ENCODE measurements at regions not wholly inside any gene's neighbourhood (a gene's known extent, or its start where the extent isn't known, plus 50 kb on each side); places are given as distances from the start of the nearest gene placed in this dataset.

DNA sequence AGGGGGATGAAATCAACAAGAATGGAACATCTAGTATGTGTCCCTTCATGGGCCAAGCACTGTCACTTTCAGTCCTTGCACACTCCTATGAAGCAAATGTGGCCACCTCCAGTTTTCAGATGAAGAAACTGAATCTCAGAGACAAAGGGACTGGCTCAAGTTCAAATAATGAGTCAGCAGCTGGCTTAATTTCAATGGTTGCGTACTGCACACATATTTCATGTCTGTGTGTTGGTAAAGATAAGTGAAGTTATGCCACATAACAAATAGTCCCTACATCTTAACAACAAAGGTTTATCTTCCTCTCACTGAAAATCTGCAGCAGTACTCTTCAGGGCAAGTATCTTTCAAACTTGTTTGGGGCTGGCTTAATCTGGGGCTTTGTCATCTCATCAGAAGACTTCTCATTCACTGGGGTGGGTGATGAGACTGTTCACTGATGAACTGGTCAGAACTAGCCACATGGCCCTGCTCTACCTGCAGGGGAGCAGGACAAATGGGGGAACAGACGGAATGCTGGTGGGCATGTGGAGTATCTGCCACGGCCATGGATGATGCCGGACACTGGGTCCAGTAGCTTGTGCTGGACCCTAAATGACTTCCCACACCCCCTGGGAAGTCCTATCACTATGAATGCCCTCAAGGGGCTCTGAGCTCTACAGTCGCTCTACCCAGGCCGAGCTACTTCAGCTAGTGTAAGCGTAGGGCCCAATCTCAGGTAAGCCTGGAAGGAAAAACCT lies 263.2 kb downstream of the CYP26B1 start:
- H3K27ac ChIP-seq: no peak overlapping the region
- H3K4me1 ChIP-seq: peaks cover 4 to 34% (median 10%) of the 10 kb centered on the region in 4 donors
- 71 to 87% (median 85%) methylated on average over 6 to 7 of the region's 7 CpGs for WGBS, 5 donors
- H3K9me3 ChIP-seq: peaks cover 0 to 10% (median 5%) of the 10 kb centered on the region in 4 donors
- intact Hi-C loops (cut with DNase I; ENCODE audit: low total_unique reads): no loop called here
- TF ChIP-seq, protein P1, sequence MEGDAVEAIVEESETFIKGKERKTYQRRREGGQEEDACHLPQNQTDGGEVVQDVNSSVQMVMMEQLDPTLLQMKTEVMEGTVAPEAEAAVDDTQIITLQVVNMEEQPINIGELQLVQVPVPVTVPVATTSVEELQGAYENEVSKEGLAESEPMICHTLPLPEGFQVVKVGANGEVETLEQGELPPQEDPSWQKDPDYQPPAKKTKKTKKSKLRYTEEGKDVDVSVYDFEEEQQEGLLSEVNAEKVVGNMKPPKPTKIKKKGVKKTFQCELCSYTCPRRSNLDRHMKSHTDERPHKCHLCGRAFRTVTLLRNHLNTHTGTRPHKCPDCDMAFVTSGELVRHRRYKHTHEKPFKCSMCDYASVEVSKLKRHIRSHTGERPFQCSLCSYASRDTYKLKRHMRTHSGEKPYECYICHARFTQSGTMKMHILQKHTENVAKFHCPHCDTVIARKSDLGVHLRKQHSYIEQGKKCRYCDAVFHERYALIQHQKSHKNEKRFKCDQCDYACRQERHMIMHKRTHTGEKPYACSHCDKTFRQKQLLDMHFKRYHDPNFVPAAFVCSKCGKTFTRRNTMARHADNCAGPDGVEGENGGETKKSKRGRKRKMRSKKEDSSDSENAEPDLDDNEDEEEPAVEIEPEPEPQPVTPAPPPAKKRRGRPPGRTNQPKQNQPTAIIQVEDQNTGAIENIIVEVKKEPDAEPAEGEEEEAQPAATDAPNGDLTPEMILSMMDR (IDR thresholded peaks at IDR 0.05): no peak
- TF ChIP-seq POLR2A (IDR thresholded peaks at IDR 0.05) (no peak), EP300 (IDR thresholded peaks at IDR 0.05) (no peak), POLR2AphosphoS5 (IDR thresholded peaks at IDR 0.05) (no peak)
- no peak overlapping the region for H3K4me3 ChIP-seq
- no peaks in the 10 kb centered on the region for H3K27me3 ChIP-seq
- H3K36me3 ChIP-seq: no peaks in the 10 kb centered on the region
- DNase-seq: peak in 1 of 2 donors; percentile 16

DNA sequence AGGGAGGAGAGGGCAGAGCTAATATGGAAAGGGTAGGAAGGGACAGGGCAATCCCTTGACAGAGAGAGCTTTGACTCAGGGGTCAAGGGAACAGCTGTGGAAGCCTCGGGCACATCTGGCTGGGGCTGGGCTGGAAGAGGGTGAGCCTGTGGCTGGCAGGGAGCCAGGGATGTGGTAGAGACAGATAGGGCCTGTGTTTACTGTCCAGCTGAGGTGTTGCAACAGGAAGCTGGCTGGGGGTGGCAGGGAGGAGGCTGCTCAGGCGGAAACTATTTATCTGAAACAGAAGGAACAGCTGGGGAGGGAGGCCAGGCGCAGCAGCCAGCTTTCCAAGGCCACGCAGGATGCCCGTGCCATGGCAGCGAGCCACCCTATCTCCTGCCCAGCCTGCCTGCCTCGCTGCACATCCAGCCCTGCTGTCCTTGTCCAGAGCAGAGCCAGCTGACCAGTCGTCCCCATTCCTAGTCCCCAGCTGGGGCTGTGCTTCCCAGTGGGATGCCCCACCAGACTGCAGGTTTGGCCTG lies 264.7 kb downstream of the CYP26B1 start:
- Histone ChIP-seq H3K4me1 (peaks cover 4 to 34% (median 10%) of the 10 kb centered on the region in 4 donors), H3K9me3 (peaks cover 0 to 10% (median 5%) of the 10 kb centered on the region in 4 donors), H3K36me3 (no peaks in the 10 kb centered on the region), H3K27me3 (no peaks in the 10 kb centered on the region), H3K27ac (no peak overlapping the region), H3K4me3 (no peak overlapping the region)
- no peak for TF ChIP-seq POLR2A (IDR thresholded peaks at IDR 0.05)
- TF ChIP-seq POLR2AphosphoS5 (IDR thresholded peaks at IDR 0.05): peak in 2 of 3 donors; percentile 25 to 36
- TF ChIP-seq, protein P1 (IDR thresholded peaks at IDR 0.05): no peak
- no peak for TF ChIP-seq EP300 (IDR thresholded peaks at IDR 0.05)
- intact Hi-C loops (cut with DNase I; ENCODE audit: low total_unique reads): no loop called here
- 13 to 30% (median 21%) methylated on average over 7 to 8 of the region's 8 CpGs for WGBS, 5 donors
- DNase-seq: peak; percentile 46 to 66

DNA sequence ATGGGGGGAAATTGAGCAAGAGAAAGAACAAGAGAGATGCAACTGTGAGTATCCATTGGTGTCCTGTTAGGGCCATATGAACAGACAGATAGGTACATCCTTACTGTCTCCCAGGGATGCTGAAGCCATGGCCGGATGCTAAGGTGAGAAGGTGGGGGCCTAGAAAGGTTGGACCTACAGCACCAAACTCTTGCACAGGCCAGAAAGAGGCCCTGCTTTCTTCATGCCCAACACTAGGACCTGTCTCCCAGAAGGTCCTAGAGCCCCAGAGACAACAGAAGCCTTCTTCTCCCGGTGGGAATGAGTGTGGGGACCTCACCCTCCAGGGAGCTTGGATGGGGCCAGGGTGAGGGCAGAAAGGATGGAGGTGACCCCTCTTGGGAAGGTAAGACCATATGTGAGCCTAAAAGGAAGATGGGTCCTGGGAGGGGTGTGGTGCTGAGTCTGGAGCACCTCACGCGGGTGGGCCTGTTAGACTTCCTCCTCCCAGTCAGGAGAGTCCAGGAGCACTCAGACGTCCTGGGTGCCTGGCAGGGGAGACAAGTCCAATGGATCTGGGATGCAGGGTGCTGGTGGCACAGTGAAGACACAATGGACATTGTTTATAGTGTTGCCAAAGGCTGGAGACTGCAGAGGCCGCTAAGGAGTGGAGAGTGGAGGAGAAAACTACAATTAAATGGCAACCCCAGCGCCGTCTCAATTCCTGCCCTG lies 265.3 kb downstream of the CYP26B1 start:
- Histone ChIP-seq H3K9me3 (peaks cover 0 to 10% (median 5%) of the 10 kb centered on the region in 4 donors), H3K27me3 (no peaks in the 10 kb centered on the region), H3K4me1 (peaks cover 4 to 34% (median 10%) of the 10 kb centered on the region in 4 donors), H3K27ac (no peak overlapping the region), H3K36me3 (no peaks in the 10 kb centered on the region), H3K4me3 (no peak overlapping the region)
- WGBS, 5 donors: 73 to 79% (median 78%) methylated on average over 8 of the region's 8 CpGs
- intact Hi-C loops (cut with DNase I; ENCODE audit: low total_unique reads): no loop called here
- no peak for DNase-seq
- TF ChIP-seq, protein P1 (IDR thresholded peaks at IDR 0.05): no peak
- TF ChIP-seq POLR2AphosphoS5 (IDR thresholded peaks at IDR 0.05): no peak
- no peak for TF ChIP-seq POLR2A (IDR thresholded peaks at IDR 0.05)
- TF ChIP-seq EP300 (IDR thresholded peaks at IDR 0.05): no peak

DNA sequence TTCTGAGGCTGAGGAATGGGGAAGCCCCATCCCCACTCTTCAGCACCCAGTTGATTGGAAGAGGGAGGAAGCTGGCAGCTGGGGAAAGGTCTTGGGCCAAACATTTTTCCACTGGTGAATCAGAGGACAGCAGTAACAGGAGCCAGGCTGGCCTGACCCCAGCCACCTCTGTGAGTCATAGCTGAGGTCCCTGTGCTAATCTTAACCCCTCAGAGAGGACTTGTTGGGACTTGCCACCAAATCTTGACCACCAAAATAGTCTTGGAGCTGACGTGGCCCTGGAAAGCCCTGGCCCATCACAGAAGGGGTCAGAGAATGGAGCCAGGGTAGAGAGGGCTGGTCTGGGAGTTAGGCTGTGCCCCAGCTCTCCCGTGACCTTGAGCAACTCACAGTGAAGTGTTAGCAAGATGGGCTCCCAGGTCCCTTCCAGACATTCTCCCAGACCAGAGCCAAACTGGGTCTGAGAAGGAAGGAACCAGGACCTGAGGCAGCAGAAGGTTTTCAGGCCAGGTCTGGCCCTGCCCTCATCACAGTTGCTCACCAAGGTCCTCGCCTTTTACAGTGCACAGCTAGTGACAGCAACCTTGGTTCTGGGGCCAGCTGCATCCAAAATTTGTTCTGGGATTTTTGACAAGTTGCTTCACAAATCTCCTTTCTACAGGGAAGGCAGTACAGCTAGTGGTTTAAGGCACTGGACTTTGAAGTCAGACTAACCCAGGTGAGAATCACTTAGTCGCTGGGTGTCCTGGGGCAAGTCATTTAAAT lies 266.6 kb downstream of the CYP26B1 start:
- Histone ChIP-seq H3K27me3 (peaks cover 0 to 4% (median 0%) of the 10 kb centered on the region in 3 donors), H3K27ac (no peak overlapping the region), H3K4me1 (peaks cover 4 to 34% (median 10%) of the 10 kb centered on the region in 4 donors), H3K36me3 (no peaks in the 10 kb centered on the region), H3K9me3 (peaks cover 0 to 10% (median 4%) of the 10 kb centered on the region in 4 donors), H3K4me3 (no peak overlapping the region)
- intact Hi-C loops (cut with DNase I; ENCODE audit: low total_unique reads): no loop called here
- TF ChIP-seq EP300 (IDR thresholded peaks at IDR 0.05) (no peak), POLR2AphosphoS5 (IDR thresholded peaks at IDR 0.05) (peak in 1 of 3 donors; percentile 14), POLR2A (IDR thresholded peaks at IDR 0.05) (no peak)
- TF ChIP-seq, protein P1 (IDR thresholded peaks at IDR 0.05): no peak
- DNase-seq: no peak
- 70 to 85% (median 76%) methylated on average over 4 of the region's 4 CpGs for WGBS, 5 donors

Data from stomach (tissue), 8 donors.